GM19238 (cell line): ENCODE measurements at regions not wholly inside any gene's neighbourhood (a gene's known extent, or its start where the extent isn't known, plus 50 kb on each side); places are given as distances from the start of the nearest gene placed in this dataset.
"Not testable (repeated sequence)": the region's sequence is repeated elsewhere in the genome, so short reads cannot be mapped to it uniquely, and the experiment has no call there.

Experiments used
- DNase-seq: peaks from one replicate; pipeline ENCODE4 v3.0.0; 2011; ENCODE audit warnings: low spot score; ENCODE audit not compliant: insufficient read length

DNA sequence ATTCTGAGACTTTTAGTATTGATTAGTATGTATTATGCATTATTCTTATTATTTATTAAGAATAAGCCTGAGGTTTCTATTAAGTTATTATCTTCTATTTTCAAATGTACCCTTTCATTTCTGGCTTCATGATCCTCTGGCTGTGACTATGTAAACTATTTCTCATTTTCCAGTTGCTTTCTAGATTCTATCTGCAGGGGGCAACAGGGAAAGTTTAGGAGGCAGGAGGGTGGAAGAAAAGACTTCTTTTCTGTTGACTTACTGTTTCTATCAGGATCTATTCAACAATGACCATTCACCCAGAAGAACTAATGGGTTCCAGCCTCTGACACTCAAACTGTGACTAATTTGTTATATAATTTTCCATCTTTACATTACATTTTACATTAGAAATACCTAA, 653.4 kb upstream of the FSHR start:
- no peak for DNase-seq

- no peak for DNase-seq
Observed at GRCh38 chr2:49804111-49804510, 649.8 kb upstream of the FSHR start.

- no peak for DNase-seq
Observed at GRCh38 chr2:49801898-49802450, 647.7 kb upstream of the FSHR start.

DNA sequence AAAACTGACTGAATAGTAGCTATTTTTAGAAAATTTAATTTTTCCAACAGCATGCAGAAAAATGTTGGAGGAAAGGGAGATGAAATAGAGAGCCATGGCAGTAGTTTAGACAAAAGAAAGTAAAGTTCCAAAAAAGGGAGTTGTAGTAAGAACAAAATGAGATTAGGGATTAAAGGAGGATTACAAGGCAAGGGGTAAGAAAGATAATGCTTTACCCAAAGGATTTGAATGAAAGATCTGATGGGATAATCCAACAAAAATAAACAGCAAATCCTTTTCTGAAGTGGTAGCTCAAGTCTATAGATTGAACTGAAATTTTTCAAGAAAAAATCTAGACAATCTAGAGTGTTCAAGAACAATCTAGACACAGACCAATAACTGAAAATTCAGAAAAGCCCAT, 644.3 kb upstream of the FSHR start:
- no peak for DNase-seq

DNA sequence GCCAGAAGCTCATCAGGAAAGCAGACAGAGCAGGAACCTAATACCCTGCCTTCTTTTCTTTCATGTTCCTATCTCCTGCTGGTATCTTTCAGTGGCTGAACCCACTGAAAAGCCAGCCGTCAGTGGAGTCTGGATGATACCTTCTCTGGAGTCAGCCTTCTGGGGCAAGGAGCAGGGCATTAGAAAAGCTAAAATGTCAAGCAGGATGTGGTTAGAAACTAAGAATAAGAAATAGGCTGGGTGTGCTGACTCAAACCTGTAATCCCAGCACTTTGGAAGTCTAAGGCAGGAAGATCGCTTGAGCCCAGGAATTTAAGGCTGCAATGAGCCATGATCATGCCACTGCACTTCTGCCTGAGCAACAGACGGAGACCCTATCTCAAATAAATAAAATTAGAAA, 642.0 kb upstream of the FSHR start:
- no peak for DNase-seq

GRCh38 chr2:49794396-49794795, 640.1 kb upstream of the FSHR start:
- no peak for DNase-seq

GRCh38 chr2:49788300-49788699, 634.0 kb upstream of the FSHR start:
- DNase-seq = no peak

DNA sequence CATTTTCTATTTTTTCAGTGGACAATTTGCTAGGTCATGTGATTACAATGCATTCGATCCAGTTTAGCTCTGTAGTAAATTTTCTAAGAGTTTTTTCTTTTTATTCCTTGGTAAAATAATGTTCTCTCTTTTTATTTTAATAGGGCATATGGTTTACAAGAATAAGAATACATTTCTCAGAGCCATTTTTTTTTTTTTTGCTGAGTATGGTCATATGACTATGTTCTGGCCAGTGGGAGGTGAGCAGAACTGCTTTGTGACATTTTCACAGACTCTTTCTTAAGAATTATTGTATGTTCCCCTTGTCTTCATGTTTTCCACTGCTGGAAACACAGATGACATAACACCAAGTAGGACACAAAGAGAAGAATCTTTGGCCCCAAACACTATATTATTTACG, 626.6 kb upstream of the FSHR start:
- DNase-seq = no peak

DNA sequence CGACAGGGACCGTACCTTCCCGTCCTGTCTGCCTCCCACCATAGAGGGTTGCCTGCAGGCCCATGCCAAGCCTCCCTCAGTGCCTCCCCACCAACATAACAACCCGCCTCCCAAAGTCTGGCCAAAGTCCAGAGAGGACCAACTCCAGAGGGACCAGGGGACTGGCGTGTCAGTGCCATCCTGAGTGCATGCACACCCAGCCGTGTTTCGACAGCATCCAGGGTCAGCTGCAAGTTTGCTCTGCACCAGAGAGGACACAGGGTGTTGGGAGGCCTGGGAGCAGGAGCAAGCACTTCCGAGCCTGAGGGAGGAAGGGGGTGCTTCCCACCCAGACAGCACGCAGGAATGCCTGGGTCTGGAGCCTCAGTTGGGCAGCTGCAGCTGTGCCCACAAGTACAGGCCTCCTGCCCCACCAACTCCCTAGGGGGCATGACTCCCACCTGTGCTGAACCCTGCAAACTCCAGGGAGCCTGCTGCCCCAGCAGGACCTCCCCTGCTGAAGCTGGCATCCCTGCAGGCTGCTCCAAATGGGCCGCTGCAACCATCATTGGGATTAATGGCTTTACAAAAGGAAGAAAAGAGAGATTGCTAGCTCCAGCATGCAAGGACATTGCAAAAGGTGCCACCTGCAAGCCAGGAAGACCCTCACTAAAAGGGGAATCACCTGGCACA, 618.1 kb upstream of the FSHR start:
- DNase-seq = no peak

DNA sequence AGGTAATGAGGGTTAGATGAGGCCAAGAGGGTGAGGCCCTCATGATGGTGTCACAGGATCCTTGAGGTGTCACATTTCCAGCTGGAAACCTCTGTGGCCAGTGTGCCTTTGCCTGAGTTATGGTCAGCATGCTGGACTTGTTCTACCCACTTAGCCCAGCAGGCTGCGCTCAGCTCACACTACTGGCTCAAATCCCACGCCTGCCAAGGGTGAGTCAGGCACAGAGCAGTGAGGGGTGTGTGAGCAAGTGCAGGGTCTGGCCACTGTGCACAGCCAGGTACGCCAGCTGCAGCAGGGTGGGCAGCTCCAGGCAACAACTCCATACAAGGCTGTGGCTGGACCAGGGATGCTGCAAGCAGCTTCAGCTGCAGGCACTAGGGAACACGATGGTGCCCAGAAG, 616.6 kb upstream of the FSHR start:
- no peak for DNase-seq

DNA sequence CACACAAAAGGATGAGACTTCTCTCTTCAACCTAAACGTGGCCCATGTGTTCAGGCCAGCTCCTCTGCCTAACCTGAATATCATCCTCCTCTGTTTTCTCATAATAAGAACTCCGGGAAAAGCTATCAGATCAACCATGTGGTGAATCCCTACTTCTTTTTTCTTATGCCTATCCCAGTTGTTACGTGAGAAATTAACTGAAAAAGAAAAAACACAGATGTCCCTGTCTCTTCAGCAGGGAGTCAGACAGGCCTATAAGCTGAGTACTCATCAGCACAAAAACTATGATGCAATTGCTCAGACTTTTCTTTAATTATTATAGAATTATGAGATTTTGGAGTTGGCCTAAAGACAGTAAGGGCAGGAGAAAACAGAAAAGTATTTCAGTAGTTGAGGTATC, 613.0 kb upstream of the FSHR start:
- no peak for DNase-seq

GRCh38 chr2:49755777-49756176, 601.5 kb upstream of the FSHR start:
- no peak for DNase-seq

- no peak for DNase-seq
Observed at GRCh38 chr2:49754381-49754780, 600.1 kb upstream of the FSHR start.

DNA sequence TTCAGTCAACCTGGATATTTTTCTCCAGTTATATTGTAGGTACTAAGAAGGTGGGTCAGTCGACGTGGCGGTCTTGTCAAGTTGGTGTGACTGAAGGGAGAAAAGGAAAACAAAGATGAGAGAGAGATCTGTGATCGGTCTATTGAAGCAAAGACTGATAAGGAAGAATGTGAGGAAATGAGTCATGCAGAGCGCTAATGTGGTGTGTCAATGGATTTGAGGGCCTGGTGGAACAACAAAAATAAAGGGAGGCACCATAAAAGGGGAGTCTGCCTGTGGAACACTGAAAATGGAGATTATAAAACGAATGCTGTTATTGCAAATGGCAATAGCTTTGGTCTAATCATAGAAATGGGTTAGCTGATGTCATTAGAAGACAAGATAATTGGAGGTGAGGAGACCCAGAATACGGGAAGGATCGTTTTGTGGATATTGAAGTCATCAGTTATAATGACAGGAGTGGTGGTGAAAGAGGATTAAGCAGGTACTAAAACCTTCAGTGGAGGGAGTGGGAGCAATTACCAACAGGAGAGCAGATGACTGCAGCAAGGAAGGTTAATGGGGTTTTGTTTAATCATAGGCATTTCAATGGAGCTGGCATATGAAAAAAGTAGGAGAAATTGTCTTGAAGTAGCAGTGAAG, 599.1 kb upstream of the FSHR start:
- DNase-seq = no peak

- DNase-seq = no peak
Observed at GRCh38 chr2:49737606-49738005, 583.3 kb upstream of the FSHR start.

DNA sequence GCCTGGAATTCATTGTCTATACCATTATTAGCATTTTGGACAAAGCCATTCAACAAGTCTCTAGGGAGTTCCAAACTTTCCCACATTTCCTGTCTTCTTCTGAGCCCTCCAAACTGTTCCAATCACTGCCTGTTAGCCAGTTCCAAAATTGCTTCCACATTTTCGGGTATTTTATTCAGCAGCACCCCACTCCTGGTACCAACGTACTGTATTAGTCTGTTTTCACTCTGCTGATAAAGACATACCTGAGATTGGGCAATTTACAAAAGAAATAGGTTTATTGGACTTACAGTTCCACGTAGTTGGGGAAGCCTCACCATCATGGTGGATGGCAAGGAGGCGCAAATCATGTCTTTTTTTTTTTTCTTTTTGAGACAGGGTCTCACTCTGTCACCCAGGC, 578.6 kb upstream of the FSHR start:
- not testable (repeated sequence) for DNase-seq

DNA sequence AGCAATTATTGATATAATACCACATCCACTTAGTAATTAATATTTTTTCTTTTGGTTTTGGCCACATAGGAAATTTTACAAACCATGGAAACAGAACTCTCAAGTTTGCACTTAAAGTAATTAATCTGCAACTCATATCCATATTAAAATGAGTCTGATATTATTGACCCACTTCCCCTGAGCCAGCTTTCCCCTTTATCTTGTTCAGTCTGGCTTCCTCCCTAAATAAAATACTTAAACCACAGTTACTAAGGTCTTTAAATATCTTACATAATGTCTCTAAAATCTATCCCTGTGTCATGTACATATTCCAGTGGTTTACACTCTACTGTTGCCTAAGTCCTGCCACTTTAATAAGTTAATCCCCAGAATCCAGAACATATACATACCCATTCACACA, 564.9 kb upstream of the FSHR start:
- DNase-seq = no peak

- no peak for DNase-seq
Observed at GRCh38 chr2:49715597-49715996, 561.3 kb upstream of the FSHR start.

- no peak for DNase-seq
Observed at GRCh38 chr2:49714454-49714853, 560.1 kb upstream of the FSHR start.

DNA sequence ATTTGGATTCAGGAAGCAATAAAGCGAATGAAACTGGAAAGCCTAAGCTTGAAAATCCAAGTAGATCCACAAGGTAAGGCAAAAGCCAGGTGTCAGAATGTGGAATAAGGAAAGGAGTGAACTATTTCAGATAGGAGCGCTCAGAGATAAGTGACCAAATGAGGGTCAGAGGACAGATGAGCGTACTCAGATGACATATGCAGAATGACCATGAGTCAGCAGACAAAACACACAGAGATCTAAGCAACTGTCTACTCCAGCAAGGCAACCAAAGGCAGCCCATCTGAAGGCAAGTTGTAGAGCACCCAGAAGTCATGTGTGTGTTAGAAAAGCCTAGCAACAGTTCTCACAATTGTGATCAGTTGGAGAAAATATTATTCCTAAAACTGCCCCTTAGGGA, 548.4 kb upstream of the FSHR start:
- DNase-seq = no peak

GRCh38 chr2:49693961-49694360, 539.6 kb upstream of the FSHR start:
- DNase-seq = no peak

GRCh38 chr2:49692022-49692421, 537.7 kb upstream of the FSHR start:
- not testable (repeated sequence) for DNase-seq

DNA sequence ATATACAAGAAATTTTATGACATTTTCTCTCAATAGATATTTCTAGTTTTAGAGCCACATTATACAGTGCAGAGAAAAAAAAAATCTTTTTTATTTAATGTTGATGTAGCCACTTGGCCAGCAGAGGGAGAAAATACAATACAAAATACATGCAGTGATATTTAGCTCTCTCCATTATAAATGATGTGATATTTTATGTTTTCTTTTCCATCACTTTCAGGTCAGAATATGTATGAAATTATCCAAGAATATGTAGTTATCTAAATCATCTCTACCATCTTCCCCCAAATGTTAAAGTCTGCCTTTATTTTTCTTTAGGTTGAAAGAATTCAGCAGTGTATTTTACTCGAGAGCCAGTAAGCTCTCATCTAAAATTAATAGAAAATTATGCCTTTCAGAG, 533.6 kb upstream of the FSHR start:
- DNase-seq = no peak
